ENCODE measurements at regions not wholly inside any gene's neighbourhood (a gene's known extent, or its start where the extent isn't known, plus 50 kb on each side); places are given as distances from the start of the nearest gene placed in this dataset.

GRCh38 chr5:26828294-26828693 is 210.1 kb downstream of the CDH9 start:
- 70 to 72% methylated on average over 1 of the region's 1 CpG for WGBS, 2 donors
- TF ChIP-seq, protein P1, sequence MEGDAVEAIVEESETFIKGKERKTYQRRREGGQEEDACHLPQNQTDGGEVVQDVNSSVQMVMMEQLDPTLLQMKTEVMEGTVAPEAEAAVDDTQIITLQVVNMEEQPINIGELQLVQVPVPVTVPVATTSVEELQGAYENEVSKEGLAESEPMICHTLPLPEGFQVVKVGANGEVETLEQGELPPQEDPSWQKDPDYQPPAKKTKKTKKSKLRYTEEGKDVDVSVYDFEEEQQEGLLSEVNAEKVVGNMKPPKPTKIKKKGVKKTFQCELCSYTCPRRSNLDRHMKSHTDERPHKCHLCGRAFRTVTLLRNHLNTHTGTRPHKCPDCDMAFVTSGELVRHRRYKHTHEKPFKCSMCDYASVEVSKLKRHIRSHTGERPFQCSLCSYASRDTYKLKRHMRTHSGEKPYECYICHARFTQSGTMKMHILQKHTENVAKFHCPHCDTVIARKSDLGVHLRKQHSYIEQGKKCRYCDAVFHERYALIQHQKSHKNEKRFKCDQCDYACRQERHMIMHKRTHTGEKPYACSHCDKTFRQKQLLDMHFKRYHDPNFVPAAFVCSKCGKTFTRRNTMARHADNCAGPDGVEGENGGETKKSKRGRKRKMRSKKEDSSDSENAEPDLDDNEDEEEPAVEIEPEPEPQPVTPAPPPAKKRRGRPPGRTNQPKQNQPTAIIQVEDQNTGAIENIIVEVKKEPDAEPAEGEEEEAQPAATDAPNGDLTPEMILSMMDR (IDR thresholded peaks at IDR 0.05), result no peak
- Histone ChIP-seq H3K36me3 (no peaks in the 10 kb centered on the region), H3K9me3 (peaks cover 0 to 14% (median 0%) of the 10 kb centered on the region in 11 donors), H3K4me3 (no peak overlapping the region), H3K27ac (no peak overlapping the region), H3K27me3 (no peaks in the 10 kb centered on the region), H3K4me1 (no peaks in the 10 kb centered on the region)
- DNase-seq (no peak), ATAC-seq (no peak)
- intact Hi-C loops (cut with DNase I), result no loop called here

GRCh38 chr5:26813235-26813634 is 225.2 kb downstream of the CDH9 start:
- no peak overlapping the region for H3K27ac ChIP-seq
- no peaks in the 10 kb centered on the region for H3K27me3 ChIP-seq
- H3K36me3 ChIP-seq, result no peaks in the 10 kb centered on the region
- intact Hi-C loops (cut with DNase I), result no loop called here
- ATAC-seq, result no peak
- TF ChIP-seq, protein P1 (IDR thresholded peaks at IDR 0.05), result no peak
- DNase-seq, result no peak
- H3K4me3 ChIP-seq, result no peak overlapping the region
- no peaks in the 10 kb centered on the region for H3K4me1 ChIP-seq
- WGBS, 2 donors, result 82% methylated on average over 7 of the region's 7 CpGs
- peaks cover 0 to 39% (median 0%) of the 10 kb centered on the region in 11 donors for H3K9me3 ChIP-seq

- intact Hi-C loops (cut with DNase I), result no loop called here
- H3K36me3 ChIP-seq, result no peaks in the 10 kb centered on the region
- DNase-seq (no peak), ATAC-seq (peak in 1 of 8 donors; percentile 22)
- H3K4me1 ChIP-seq, result no peaks in the 10 kb centered on the region
- 92 to 94% methylated on average over 6 of the region's 6 CpGs for WGBS, 2 donors
- TF ChIP-seq, protein P1 (IDR thresholded peaks at IDR 0.05), result no peak
- no peak overlapping the region for H3K27ac ChIP-seq
- H3K9me3 ChIP-seq, result peaks cover 0 to 38% (median 0%) of the 10 kb centered on the region in 11 donors
- H3K27me3 ChIP-seq, result no peaks in the 10 kb centered on the region
- H3K4me3 ChIP-seq, result no peak overlapping the region
Observed at GRCh38 chr5:26812714-26813113, 225.7 kb downstream of the CDH9 start.

DNA sequence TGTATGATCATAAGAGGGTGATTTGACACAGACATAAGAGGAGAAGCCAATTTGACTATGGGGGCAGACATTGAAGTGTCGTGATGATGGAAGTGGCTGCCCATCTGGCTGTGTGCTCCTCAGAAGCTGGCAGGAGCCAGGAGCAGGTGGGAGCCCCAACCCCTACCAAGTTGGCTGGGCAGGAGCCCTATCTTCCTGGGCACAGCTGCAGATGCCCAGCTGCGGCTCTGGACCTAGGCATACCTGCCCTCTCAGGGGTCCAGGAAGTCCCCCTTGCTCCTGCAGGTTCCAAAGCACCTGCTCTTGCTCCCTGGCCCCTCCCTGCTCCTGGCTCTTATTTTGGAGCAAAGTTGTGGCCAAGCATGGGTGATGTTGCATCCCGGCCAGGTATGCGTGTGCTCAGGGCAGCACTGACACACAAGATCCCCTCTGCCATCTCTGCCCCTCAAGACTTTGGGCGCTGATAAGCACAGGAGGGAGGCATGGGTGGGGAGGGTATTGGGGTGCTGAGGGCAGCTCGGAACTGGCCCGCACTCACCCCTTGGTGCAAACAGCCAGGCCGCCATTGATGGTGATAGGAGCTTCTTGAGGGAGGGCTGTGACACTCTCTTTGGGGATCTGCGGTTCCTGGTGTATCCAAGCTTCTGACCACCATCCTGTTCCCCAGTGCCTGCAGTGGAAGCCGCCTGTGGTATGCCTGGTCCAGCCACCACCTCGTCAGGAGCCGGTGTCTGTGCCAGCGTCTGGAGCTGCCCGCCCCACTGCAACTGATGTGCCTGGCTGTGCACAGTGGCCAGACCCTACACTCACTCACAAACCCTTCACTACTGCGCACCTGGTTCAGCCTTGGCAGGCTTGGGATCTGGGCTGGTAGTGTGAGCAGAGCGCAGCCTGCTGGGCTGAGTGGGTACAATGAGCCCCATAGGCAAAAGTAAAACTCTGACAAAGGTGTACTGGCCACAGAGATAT is 230.9 kb downstream of the CDH9 start:
- Histone ChIP-seq H3K4me1 (no peaks in the 10 kb centered on the region), H3K36me3 (no peaks in the 10 kb centered on the region), H3K27ac (no peak overlapping the region), H3K27me3 (no peaks in the 10 kb centered on the region), H3K9me3 (peaks cover 0 to 49% (median 5%) of the 10 kb centered on the region in 11 donors), H3K4me3 (no peak overlapping the region)
- peak in 1 of 8 donors; percentile 26 for ATAC-seq
- intact Hi-C loops (cut with DNase I), result no loop called here
- WGBS, 2 donors, result 86 to 89% methylated on average over 16 of the region's 16 CpGs
- DNase-seq, result peak in 1 of 2 donors; percentile 2
- TF ChIP-seq, protein P1 (IDR thresholded peaks at IDR 0.05), result no peak
